Spinal cord (tissue), 9 donors: ENCODE measurements at regions not wholly inside any gene's neighbourhood (a gene's known extent, or its start where the extent isn't known, plus 50 kb on each side); places are given as distances from the start of the nearest gene placed in this dataset.

ENCODE experiments used
- DNase-seq, 6 donors: peaks; one replicate each; pipeline versions ENCODE4 v3.0.0 to v3.0.0-alpha.2; 2013 to 2015; ENCODE audit warnings: low spot score in 6 of 6, low read depth in 4 of 6
- H3K27ac ChIP-seq: one replicate; pipeline ENCODE4 v1.5.1; 2013; ENCODE audit warnings: low read depth, low read length, control low read depth
- H3K27me3 ChIP-seq: one replicate; pipeline ENCODE4 v1.6.1; 2013; ENCODE audit warnings: low read length; ENCODE audit not compliant: control insufficient read depth, insufficient read depth
- H3K36me3 ChIP-seq: one replicate; pipeline ENCODE4 v1.6.1; 2013; ENCODE audit warnings: low read length; ENCODE audit not compliant: control insufficient read depth, insufficient read depth
- H3K4me1 ChIP-seq: one replicate; pipeline ENCODE4 v1.6.1; 2013; ENCODE audit warnings: low read length; ENCODE audit not compliant: control insufficient read depth, insufficient read depth
- H3K4me3 ChIP-seq: one replicate; pipeline ENCODE4 v1.5.1; 2013; ENCODE audit warnings: low read depth, low read length, control low read depth
- H3K9me3 ChIP-seq: one replicate; pipeline ENCODE4 v1.6.1; 2013; ENCODE audit warnings: low read length; ENCODE audit not compliant: control insufficient read depth, insufficient read depth
- WGBS: methylation state at CpG from one replicate; pipeline ENCODE4 v1.1.5; 2013; ENCODE audit warnings: missing lambda C conversion rate; ENCODE audit not compliant: insufficient coverage; 5-methylcytosine and 5-hydroxymethylcytosine counted together
- donor health status: healthy.

- Histone ChIP-seq H3K4me3 (no peak overlapping the region), H3K4me1 (peaks cover 15% of the 10 kb centered on the region), H3K27ac (no peak overlapping the region), H3K9me3 (no peaks in the 10 kb centered on the region), H3K27me3 (no peaks in the 10 kb centered on the region), H3K36me3 (no peaks in the 10 kb centered on the region)
- no peak for DNase-seq
- no CpG with 5 or more reads among the region's 1 CpG for WGBS
Measured at GRCh38 chr19:31113293-31113692, 235.9 kb downstream of the TSHZ3 start.

- H3K36me3 ChIP-seq, result no peaks in the 10 kb centered on the region
- H3K27ac ChIP-seq, result no peak overlapping the region
- H3K27me3 ChIP-seq, result no peaks in the 10 kb centered on the region
- no peak overlapping the region for H3K4me3 ChIP-seq
- no peak for DNase-seq
- H3K4me1 ChIP-seq, result peaks cover 15% of the 10 kb centered on the region
- 89% methylated on average over 9 of the region's 9 CpGs for WGBS
- no peaks in the 10 kb centered on the region for H3K9me3 ChIP-seq
Measured at GRCh38 chr19:31112158-31112557, 237.1 kb downstream of the TSHZ3 start.

GRCh38 chr19:31111741-31112140 lies 237.5 kb downstream of the TSHZ3 start:
- H3K4me3 ChIP-seq, result no peak overlapping the region
- H3K9me3 ChIP-seq, result no peaks in the 10 kb centered on the region
- no peak for DNase-seq
- H3K36me3 ChIP-seq, result no peaks in the 10 kb centered on the region
- WGBS, result 85% methylated on average over 3 of the region's 3 CpGs
- H3K27ac ChIP-seq, result no peak overlapping the region
- H3K27me3 ChIP-seq, result no peaks in the 10 kb centered on the region
- peaks cover 15% of the 10 kb centered on the region for H3K4me1 ChIP-seq

- no peaks in the 10 kb centered on the region for H3K27me3 ChIP-seq
- no peak overlapping the region for H3K4me3 ChIP-seq
- no peaks in the 10 kb centered on the region for H3K9me3 ChIP-seq
- 58% methylated on average over 4 of the region's 5 CpGs for WGBS
- H3K4me1 ChIP-seq, result peaks cover 15% of the 10 kb centered on the region
- no peaks in the 10 kb centered on the region for H3K36me3 ChIP-seq
- no peak overlapping the region for H3K27ac ChIP-seq
- DNase-seq, result peak in 1 of 6 donors; percentile 32
Measured at GRCh38 chr19:31110336-31110735, 238.9 kb downstream of the TSHZ3 start.

- Histone ChIP-seq H3K4me1 (peaks cover 15% of the 10 kb centered on the region), H3K9me3 (no peaks in the 10 kb centered on the region), H3K4me3 (no peak overlapping the region), H3K27me3 (no peaks in the 10 kb centered on the region), H3K27ac (no peak overlapping the region), H3K36me3 (no peaks in the 10 kb centered on the region)
- 60% methylated on average over 1 of the region's 2 CpGs for WGBS
- DNase-seq, result peak in 1 of 6 donors; percentile 18
Measured at GRCh38 chr19:31109636-31110035, 239.6 kb downstream of the TSHZ3 start.

GRCh38 chr19:31107096-31107495 lies 242.1 kb downstream of the TSHZ3 start:
- no peak overlapping the region for H3K27ac ChIP-seq
- peaks cover 15% of the 10 kb centered on the region for H3K4me1 ChIP-seq
- DNase-seq, result no peak
- no peaks in the 10 kb centered on the region for H3K9me3 ChIP-seq
- H3K27me3 ChIP-seq, result no peaks in the 10 kb centered on the region
- H3K4me3 ChIP-seq, result no peak overlapping the region
- 75% methylated on average over 8 of the region's 8 CpGs for WGBS
- H3K36me3 ChIP-seq, result no peaks in the 10 kb centered on the region

GRCh38 chr19:31105761-31106160 lies 243.5 kb downstream of the TSHZ3 start:
- Histone ChIP-seq H3K4me1 (peaks cover 18% of the 10 kb centered on the region), H3K27ac (no peak overlapping the region), H3K9me3 (no peaks in the 10 kb centered on the region), H3K4me3 (no peak overlapping the region), H3K36me3 (no peaks in the 10 kb centered on the region), H3K27me3 (no peaks in the 10 kb centered on the region)
- WGBS, result 84% methylated on average over 3 of the region's 4 CpGs
- no peak for DNase-seq

- Histone ChIP-seq H3K4me1 (peaks cover 8% of the 10 kb centered on the region), H3K27ac (no peak overlapping the region), H3K36me3 (no peaks in the 10 kb centered on the region), H3K27me3 (no peaks in the 10 kb centered on the region), H3K4me3 (no peak overlapping the region), H3K9me3 (no peaks in the 10 kb centered on the region)
- 92% methylated on average over 6 of the region's 10 CpGs for WGBS
- peak in 1 of 6 donors; percentile 24 for DNase-seq
Measured at GRCh38 chr19:31104451-31104850, 244.8 kb downstream of the TSHZ3 start.

- no peak overlapping the region for H3K4me3 ChIP-seq
- no peak for DNase-seq
- H3K27me3 ChIP-seq, result no peaks in the 10 kb centered on the region
- no peaks in the 10 kb centered on the region for H3K9me3 ChIP-seq
- peaks cover 3% of the 10 kb centered on the region for H3K4me1 ChIP-seq
- H3K36me3 ChIP-seq, result no peaks in the 10 kb centered on the region
- 100% methylated on average over 2 of the region's 3 CpGs for WGBS
- no peak overlapping the region for H3K27ac ChIP-seq
Measured at GRCh38 chr19:31103228-31103627, 246.0 kb downstream of the TSHZ3 start.

- Histone ChIP-seq H3K4me1 (peaks cover 3% of the 10 kb centered on the region), H3K4me3 (no peak overlapping the region), H3K27ac (no peak overlapping the region), H3K27me3 (no peaks in the 10 kb centered on the region), H3K9me3 (no peaks in the 10 kb centered on the region), H3K36me3 (no peaks in the 10 kb centered on the region)
- WGBS, result no CpG with 5 or more reads among the region's 2 CpGs
- no peak for DNase-seq
Measured at GRCh38 chr19:31102674-31103073, 246.6 kb downstream of the TSHZ3 start.
